HCT116 (cell line): ENCODE measurements at regions not wholly inside any gene's neighbourhood (a gene's known extent, or its start where the extent isn't known, plus 50 kb on each side); places are given as distances from the start of the nearest gene placed in this dataset.

ENCODE experiments used
- EZH2phosphoT487 ChIP-seq: fragments of 200-600 bp; IDR thresholded peaks from 2 replicates; pipeline ENCODE4 v1.6.1; 2018; ENCODE audit warnings: antibody characterized with exemption, borderline replicate concordance
- POLR2A ChIP-seq: IDR thresholded peaks from 2 replicates; pipeline ENCODE4 v1.7.0; 2011; ENCODE audit warnings: borderline replicate concordance; ENCODE audit not compliant: insufficient read depth, insufficient read length; ENCODE audit errors: extremely low read depth
- SIN3A ChIP-seq: IDR thresholded peaks from 2 replicates; pipeline ENCODE4 v1.6.1; 2012; ENCODE audit warnings: low read depth

DNA sequence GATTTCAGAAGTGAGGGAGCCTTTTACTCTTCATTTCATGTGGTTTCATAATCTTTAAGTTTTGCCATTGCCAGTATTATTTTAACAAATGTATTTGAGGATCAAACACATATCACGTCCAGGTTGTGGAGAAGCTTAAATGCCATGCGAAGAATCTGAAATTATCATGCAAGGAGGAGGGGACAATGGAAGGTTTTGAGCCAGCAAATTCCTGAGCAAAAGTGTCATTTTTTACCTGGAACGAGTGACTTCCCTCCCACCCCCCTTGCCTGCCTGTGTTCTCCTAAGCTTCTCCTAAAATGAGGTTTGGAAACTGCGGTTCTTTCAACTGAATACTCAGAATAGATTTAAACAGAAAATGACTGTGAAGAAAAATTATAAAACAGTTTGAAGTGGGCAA lies 77.6 kb downstream of the C16orf95 start:
- TF ChIP-seq SIN3A (no peak), EZH2phosphoT487 (no peak), POLR2A (no peak)
